C1 segment of cervical spinal cord (tissue), 14 donors: ENCODE measurements at regions not wholly inside any gene's neighbourhood (a gene's known extent, or its start where the extent isn't known, plus 50 kb on each side); places are given as distances from the start of the nearest gene placed in this dataset.
A peak's percentile ranks its signal among the peaks of the same experiment; 100 is the strongest.

Experiments
- DNase-seq, 14 donors: peaks; one replicate each; lab custom pipeline; 2025; lab: John Stamatoyannopoulos, UW

DNA sequence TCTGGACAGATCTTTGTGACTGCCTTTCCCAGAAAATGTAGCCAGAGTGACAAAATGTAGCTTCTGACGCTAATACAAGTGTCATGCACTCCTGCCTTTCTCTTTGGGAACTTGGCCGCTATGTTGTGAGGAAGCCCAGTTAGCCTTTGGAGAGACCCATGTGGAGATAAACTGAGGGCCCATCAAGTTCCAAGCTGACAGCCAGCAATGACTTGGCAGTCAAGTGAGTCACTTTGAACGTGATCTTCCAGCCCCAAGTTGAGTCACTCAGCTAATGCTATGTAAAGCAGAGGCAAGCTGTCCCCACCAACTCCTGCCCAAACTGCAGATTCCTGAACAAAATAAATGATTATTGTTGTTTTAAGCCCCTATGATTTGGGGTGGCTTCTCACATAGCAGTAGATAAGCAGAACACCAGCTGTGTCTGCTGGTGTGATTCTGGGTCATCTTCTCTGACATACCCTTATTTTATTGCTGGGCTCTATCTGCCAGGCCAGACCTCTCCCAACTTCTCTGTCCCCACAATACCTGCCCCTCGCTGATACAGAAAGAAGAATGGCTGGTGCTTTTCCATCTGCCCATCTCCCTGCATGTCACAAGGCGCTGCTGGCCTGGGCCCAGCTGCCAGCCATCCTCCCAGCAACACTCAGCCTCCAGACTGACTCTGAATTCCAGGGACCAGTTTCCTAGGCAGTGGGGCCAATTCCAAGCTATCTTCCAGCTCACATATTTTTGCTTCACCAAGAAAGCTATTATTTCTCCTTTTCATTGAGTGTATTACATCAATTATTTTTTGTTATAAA lies 274.8 kb downstream of the LRFN2 start:
- DNase-seq, result peak in 6 of 14 donors; percentile 5 to 72 (median 6)

DNA sequence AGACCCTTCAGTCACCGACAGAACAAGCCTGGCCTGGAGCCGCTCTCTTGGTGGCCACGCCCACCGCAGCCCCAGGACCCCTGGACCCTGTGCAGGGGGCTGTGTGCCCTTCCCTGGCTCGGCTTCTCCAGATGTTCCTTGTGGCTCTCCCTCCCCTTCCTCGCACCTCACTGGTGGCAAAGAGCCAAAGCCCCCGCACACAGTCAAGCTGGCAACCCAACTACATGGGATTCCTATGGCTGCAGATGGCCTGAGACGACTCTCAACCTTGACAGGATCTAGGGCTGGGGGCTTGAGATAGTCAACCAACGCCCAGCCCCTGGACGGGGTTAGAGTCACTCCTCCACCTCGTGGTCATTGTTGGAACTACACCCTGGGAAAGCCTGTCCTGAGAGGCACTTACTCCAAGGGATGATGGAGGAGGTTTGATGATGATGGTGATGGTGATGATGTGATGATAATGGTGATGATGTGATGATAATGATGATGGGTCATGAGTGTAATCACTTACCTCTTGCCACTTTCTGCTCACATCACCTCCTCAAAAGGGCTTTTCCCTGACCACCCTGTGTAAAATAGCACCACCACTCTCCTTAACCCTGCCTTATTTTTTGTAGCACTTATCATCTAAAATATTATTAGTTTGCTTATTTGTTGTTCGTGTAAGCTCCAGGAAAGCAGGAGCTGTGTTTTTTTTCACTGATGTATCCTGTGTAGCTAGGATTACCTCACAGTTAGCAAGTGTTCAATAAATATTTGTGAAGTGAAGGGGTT lies 278.4 kb downstream of the LRFN2 start:
- peak in 8 of 14 donors; percentile 7 to 58 (median 20) for DNase-seq

DNA sequence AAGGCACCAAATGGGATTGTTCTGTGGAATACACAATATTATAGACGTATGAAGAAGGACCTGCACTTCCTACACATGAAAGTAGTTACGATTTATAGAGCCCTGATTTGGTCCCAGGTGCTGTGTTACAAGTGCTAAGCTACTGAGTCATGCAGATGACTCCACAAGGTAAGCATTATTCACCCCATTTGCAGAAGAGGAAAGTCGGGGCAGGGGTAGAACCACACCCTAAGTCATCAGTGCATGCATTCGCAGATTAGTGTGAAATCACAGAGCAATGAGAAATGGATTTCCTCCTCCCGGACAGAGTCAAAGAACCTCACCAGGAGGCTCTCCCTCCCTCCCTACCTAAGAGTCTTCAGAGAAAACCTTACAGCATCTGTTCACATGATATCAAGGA lies 279.5 kb downstream of the LRFN2 start:
- DNase-seq, result no peak

DNA sequence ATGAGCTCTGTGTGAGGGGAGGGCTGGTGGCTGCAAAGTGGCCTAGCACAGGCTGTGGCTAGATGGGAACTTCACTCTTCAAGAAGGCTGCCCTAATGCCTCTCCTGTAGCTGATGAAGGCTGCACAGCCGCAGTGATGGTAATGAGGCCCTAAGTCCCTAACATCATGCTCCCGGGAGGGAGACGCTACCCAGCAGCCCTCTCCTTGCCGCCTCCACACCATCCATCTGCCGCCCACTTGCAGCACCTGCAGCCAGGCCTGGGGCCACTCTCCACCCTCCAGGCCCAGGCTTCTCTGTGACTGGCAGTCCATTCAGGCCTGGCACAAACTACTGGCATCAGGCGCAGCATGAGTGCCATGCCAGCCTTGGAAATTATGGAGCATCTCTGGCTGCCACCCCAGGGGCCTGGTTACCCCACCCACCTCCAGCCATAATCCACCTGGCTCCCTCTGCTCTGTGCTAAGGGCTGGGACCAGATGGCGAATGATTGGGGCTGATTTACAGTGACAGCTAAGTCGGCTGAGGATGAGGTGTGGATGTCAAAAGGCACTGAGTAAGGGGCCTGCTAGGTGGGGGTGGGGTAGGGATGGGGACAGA lies 284.2 kb downstream of the LRFN2 start:
- DNase-seq, result peak in 1 of 14 donors; percentile 95

DNA sequence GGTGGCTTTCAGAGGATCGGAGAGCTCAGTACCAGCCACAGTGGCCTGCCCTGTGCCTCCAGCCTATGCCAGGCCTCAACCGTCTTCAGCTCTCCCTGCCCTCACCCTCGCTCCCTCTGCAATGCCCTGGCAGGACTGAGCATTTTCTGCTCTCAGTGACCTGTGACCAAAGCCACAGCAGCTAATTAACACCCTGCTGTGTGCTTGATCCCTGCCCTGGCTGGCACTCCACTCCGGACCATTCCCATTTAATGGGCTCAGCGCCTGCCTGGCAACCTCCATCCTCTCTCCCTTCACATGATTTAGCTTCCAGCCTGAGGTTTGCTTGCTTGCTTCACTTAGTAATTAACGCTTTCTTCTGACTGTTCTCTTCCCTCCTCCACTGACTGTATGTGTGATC lies 287.5 kb downstream of the LRFN2 start:
- DNase-seq, result peak in 9 of 14 donors; percentile 2 to 78 (median 33)

DNA sequence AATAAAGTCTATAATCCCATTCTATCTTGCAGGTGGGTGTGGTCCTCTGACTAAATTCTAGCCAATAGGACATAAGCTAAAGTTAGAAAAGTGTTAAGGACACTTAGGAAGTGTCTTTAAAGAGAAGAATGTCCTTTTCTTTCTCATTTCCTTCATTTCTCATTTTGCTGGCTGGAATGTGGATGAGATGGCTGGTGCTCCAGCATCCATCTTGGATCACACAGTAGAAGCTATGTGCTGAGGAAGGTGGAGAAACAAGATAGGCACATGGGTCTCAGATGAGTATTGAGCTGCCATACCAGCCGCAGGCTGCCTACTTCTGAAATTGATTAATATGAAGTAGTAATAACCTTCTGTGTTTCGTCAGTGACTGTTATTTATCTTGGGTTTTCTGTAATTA lies 289.0 kb downstream of the LRFN2 start:
- no peak for DNase-seq

DNA sequence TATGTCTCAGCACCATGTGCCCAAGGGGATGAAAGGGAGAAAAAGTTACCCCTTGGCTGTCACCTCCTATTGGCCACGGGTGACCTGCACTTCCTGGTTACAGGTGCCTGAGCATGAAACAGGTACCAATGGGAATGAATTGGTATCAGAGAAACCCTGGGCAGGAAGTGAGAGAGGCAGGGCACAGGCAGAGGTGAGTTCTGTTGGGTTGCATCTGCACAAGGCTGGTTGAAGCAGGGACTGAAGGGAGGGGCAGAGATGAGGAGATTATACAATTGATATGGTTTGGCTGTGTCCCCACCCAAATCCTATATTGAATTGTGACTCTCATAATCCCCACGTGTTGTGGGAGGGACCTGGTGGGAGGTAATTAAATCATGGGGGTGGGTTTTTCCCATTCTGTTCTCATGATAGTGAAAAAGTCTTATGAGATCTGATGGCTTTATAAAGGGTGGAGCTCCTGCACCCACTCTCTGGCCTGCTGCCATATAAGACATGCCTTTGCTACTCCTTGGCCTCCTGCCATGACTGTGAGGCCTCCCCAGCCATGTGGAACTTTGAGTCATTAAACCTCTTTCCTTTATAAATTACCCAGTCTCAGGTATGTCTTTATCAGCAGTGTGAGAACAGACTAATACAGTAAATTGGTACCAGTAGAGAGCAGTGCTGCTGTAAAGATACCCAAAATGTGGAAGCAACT lies 291.8 kb downstream of the LRFN2 start:
- no peak for DNase-seq

DNA sequence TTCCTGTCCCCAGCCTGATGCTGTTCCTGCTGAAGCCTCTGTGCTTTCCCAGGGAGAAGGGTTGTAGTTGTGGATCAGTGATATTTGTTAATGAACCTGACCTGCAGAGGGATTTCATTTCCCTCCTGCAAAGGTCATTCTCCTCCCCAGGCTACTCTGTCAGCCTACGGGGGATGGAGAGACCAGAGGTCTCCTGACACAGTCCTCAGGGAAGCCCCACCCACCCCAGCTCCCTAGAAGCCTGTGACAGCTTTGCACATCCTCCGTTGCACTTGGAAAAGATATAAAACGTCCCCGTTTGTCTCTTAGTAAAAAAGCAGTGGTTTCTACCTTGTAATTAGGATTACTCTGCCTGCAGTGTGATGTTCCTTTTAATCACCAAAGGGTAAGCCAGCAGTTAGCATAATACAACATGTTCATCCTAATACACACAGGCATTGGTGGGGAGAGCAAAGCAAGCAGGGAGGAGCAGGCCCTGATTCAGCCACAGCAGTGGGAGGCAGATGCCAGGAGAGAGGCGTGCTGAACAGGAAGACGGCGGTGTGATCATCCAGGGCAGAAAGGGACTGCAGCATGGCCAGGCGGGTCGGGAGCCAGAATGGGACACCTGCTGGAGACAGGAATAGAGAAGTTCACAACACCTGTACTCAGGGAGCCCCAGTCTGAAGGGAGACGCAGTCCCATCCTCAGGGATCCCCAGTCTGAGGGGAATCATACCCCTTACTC lies 293.5 kb downstream of the LRFN2 start:
- DNase-seq, result no peak

DNA sequence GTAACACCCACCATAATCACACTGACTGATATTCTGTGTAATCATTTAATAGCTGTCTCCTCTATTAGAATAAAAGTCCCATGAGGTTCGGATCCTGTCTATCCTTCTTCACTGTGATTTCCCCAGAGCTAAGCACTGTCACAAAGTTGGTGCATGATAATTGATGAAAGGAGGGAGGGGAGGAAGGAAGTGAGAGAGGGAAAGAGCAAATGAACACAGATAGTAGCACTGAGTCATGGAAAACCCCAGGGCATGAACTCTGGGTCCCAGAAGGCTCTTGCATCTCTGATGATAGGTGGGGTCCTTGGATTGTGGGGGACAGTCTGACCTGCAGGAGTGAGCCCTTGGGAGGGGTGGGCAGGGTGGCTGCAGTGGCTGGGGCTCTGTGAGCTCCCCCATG lies 294.1 kb downstream of the LRFN2 start:
- DNase-seq, result no peak

DNA sequence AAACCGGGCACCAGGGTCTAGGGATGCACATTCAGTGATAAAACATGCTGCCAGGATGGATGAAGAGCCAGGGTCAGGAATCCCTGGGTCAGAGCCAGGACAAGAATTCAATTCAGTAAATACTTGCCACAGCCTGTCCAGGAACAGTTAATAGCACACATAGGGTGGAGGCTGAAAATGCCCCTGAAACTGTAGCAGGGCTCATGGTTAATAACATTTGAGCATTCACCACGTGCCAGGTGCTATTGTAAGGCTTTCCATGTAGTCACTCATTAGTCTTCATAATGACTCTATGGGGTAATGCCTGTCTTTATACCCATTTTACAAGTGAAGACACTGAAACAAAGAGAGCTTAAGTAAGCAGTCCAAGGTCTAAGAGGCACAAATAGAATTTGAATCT lies 296.3 kb downstream of the LRFN2 start:
- no peak for DNase-seq

DNA sequence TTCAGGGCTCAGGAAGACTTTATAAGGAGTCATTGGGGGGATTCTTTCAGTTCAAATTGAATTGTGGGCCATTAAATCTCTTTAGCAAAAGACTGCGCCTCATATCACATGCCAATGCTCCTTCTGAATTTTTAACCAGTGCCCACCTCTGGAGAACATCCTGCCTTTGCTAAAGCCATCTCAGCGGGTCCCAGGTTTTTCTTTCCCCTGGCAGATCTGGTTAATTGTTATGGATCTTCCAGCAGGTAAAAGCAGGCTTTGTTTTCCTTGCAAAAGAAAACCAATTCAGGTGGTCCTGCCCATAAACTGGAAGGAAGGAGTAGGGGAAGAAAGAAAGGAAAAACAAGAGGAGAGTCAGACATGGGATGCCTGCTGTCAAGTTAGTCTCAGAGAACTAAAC lies 298.2 kb downstream of the LRFN2 start:
- DNase-seq, result no peak

DNA sequence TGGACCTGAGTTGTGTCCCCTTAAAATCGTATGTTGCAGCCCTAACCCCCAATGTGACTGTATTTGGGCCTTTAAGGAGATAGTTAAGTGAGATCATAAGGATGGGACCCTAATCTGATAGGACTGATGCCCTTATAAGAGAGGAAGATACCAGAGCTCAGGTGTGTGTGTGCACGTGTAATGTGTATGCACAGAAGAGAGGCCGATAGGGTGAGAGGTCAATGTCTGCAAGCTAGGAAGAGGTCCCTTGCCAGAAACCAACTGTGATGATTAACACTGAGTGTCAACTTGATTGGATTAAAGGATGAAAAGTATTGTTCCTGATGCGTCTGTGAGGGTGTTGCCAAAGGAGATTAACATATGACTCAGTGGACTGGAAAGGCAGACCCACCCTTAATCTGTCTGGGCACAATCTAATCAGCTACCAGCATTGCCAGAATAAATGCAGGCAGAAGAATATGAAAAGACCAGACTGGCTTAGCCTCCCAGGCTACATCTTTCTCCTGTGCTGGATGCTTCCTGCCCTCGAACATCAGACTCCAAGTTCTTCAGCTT lies 299.8 kb downstream of the LRFN2 start:
- DNase-seq, result no peak

DNA sequence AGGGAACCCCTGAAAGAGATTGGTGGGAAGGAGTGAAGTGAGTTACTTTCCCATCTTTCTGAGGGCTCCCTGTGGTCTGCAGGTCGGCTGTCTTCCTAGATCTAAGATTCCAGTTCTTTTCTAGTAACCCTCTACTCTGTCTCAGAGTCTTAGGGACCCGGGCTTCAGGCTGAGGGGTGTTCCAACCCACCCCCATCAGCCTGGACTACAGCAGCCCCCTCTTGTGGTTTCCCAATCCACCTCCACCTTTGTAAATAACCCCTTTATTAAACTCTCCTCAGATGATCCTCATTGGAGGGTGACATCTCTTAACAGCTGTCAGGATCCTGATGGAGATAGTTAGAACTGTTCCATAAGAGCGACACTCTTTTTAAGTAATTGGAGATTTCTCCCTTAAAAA lies 300.4 kb downstream of the LRFN2 start:
- DNase-seq, result no peak

DNA sequence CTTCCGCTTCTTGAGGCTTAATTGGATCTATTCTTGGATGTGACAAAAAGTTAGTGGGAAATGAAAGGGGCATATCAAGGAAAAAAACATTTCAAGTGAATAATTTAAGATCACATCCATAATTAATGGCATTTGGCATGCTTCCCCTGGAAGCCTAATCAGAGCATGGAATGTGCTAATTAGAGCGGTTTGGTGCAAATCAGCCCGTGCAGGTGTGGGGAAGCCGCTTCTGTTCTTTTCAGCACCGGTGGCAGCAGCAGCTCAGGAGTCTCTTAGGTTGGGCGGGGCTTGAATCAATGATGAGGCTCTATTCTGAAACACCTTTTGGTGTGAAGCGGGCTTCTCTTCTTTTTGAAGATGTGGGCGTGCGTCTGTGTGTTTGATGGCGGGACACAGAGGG lies 301.2 kb downstream of the LRFN2 start:
- DNase-seq, result no peak

DNA sequence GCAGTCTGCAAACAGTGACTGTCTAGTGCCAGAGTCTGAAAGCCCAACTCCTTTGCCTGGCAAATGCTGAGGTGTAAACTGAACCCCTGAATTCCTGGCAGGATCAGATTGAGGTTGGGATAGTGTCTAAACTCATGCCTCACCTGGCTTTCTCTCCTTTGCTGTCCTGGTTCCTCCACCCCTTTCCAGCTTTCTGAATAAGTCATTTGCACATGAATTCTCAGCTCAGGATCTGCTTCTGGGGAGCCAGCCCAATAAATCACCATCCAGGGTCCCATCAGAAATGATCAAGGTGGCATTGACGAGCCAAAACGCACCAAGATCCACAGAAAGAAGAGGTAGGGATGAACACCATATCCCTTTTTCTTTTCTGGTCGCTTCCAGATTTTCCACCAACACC lies 301.6 kb downstream of the LRFN2 start:
- DNase-seq, result no peak

DNA sequence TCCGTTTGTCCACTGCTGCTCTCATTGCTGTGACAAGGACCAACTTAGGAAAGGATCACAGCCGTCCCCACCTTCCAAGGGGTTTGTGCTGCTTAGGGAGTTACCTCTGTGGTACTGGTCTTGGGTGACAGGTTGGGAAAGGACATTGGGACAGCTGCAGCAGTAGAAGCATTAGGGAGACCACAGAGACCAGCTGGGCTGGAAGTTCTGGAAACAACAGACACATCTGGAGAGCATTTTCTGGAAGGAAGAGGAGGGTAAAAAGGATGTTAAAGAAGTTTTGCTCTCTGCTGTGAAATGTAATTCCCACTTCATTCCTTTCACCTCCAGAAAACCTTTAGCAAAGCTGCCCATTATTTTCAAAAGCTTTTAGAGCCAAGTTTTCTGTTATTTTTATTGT lies 304.2 kb downstream of the LRFN2 start:
- DNase-seq, result no peak

DNA sequence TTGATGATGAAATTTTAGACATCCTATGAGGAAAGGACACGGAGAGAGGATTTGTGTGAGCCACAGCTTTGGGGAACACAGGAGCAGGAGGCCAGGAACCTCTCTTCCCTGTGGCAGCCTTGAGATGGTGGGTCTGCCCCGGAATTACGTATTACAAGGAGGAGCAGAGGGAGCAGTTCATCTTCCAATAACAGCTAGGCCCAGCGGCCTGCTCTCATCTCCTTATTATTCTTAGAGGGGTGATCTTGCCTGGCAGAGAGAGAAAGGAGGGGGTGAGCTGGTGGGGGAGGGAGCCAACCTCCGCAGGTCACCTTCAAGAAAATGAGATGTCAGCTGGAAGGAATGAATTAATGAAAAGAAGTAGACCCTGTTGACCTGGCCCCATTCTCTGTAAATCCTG lies 305.8 kb downstream of the LRFN2 start:
- DNase-seq, result no peak

DNA sequence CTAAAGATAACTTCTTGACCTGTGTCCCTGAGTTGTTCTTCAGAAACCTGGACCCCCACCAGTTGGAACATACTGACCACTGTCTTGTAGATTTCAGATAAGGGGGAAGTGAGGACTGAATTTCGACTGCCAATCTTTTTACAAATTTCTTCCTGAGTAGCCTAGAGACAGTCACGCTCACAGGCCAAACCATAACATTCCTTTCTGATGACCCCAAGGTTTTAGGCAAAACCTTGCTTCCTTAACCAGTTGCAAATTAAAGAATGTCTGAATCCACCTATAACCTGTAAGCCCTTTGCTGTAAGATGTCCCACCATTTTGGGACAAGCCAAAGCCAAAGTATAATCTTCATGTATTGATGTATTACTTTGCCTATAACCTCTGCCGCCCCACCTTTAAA lies 306.9 kb downstream of the LRFN2 start:
- no peak for DNase-seq

DNA sequence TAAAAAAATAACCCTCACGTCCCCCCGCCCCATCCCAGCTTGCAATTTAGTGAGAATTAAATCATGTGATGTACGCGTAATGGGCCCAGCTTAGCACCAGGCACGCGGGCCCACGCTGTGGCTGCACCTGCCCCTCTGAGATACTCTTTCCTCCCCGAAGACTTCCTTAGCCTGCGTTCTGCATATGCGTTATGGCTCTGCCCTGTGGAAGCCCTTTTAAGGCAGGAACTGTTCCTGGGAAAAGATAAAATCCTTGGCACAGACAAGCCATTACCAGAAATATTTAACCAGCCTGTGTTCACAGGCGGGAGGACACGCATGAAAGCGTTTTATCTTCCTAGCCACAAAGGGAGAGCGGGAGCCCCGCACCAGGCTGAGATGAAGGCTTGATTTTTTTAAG lies 311.0 kb downstream of the LRFN2 start:
- no peak for DNase-seq

DNA sequence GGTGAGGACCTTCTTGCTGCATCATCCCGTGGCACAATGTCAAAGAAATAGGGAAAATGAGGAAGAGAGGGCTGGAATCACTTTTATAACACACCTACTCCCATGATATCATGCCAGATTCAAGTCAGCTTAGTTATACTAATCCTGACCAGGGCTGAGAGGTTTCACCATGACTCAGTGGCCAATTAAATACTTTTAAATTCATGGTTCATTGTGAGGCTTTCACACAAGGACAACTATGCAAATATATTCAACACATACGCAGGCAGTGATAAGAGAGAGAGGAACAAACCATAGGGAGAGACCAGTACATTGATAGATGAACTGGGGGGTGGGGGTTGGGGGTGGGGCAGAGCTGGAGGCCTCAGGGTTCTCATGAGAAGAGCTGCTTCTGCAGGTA lies 313.1 kb downstream of the LRFN2 start:
- DNase-seq, result no peak

DNA sequence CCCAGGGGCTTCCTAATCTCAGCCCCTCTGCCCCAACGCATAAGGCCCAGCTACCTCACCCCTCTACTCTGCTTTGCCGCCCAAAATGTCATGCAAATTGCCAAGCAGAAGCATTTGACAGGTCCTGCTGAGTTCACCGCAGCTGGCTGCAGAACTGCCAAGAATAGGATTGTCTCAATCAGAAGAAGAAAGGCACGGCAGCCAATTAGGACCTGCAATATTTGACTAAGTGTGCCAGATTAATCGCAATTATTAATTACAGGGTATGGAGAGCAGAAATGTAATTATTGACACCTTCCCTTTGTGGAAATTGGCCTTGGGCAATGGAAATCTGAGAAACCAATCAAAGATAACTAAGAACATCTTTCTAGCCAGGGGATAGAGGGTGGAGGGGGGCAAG lies 318.6 kb downstream of the LRFN2 start:
- DNase-seq, result no peak
